ENCODE measurements at regions not wholly inside any gene's neighbourhood (a gene's known extent, or its start where the extent isn't known, plus 50 kb on each side); places are given as distances from the start of the nearest gene placed in this dataset.

DNA sequence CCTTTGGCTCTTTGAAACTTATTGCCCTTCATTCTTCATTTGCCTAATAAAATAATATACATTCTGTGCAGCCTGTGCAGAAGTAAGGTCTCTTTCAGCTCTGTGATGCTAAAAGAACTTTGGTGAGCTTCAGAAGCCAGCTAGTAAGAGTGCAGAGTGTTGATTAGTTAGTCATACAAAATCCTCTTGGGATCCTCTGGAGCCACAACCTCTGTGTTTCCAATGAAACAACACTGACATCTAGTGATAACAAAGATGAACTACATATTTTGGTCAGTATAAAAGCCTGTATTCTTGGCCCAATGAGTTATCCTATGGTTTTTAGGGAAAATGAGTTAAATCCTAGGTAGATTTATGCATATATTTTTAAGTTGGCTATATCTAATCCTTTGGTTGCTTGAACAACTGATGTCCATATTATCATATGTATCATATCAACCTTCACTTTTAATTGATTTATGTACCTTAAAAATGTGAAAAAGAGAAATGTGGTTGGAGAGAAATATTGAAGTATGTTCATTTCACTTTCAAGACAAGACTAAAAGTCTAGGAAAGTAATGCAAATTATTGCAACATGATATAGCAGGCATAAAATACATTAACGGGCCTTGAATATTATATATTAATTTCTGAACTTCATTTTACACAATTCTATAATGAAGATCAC lies 158.4 kb downstream of the KLHL28 start:
- H3K14ac ChIP-seq (ENCODE audit: low read length): no peak overlapping the region
- H2BK5ac ChIP-seq (ENCODE audit: low read depth, low read length, poor library complexity): no peak overlapping the region
- no peak overlapping the region for H2BK12ac ChIP-seq (ENCODE audit: low read length)
- DNase-seq: peak in 1 of 2 donors; percentile 81
- H4K8ac ChIP-seq (ENCODE audit: low read depth, low read length): no peak overlapping the region
- no peaks in the 10 kb centered on the region for H3K79me1 ChIP-seq (ENCODE audit: low read length)
- H3K27me3 ChIP-seq (ENCODE audit: insufficient read depth, low read length): no peaks in the 10 kb centered on the region
- H3K4me3 ChIP-seq (ENCODE audit: low read depth, low read length): no peak overlapping the region
- WGBS (ENCODE audit: extremely low coverage, insufficient coverage, insufficient read length): no CpG with 5 or more reads among the region's 1 CpG
- no peaks in the 10 kb centered on the region for H3K79me2 ChIP-seq (ENCODE audit: control insufficient read depth, insufficient read depth, low read length, poor library complexity)
- H3K4me1 ChIP-seq (ENCODE audit: control insufficient read depth in 1 of 2, insufficient read depth in 2 of 2, low read length in 2 of 2): no peaks in the 10 kb centered on the region
- H3K27ac ChIP-seq (ENCODE audit: low read depth, low read length): no peak overlapping the region
- no peak overlapping the region for H3K4ac ChIP-seq (ENCODE audit: low read depth, low read length)
- H4K91ac ChIP-seq (ENCODE audit: low read depth, low read length): no peak overlapping the region
- no peak overlapping the region for H2BK120ac ChIP-seq (ENCODE audit: insufficient read depth, low read length, poor library complexity)
- no peak overlapping the region for H2AK5ac ChIP-seq (ENCODE audit: low read length)
- H3K18ac ChIP-seq (ENCODE audit: low read length): no peak overlapping the region
- no peak overlapping the region for H3K23ac ChIP-seq (ENCODE audit: low read length)
- H2AFZ ChIP-seq (ENCODE audit: insufficient read depth, low read length, poor library complexity): no peak overlapping the region
- H3K9me3 ChIP-seq (ENCODE audit: insufficient read depth, low read depth, low read length): peaks cover 3% of the 10 kb centered on the region
- no peak overlapping the region for H3K4me2 ChIP-seq (ENCODE audit: low read length)
- no peak overlapping the region for H4K12ac ChIP-seq (ENCODE audit: low read depth, low read length)
- no peak overlapping the region for H3K9ac ChIP-seq (ENCODE audit: low read length)
- H3K36me3 ChIP-seq (ENCODE audit: control insufficient read depth in 1 of 2, insufficient read depth in 2 of 2, low read length in 2 of 2): no peaks in the 10 kb centered on the region

GRCh38 chr14:44798386-44799242 lies 163.1 kb downstream of the KLHL28 start:
- no peak overlapping the region for H3K23ac ChIP-seq (ENCODE audit: low read length)
- H3K9ac ChIP-seq (ENCODE audit: low read length): no peak overlapping the region
- no peaks in the 10 kb centered on the region for H3K27me3 ChIP-seq (ENCODE audit: insufficient read depth, low read length)
- H2AK5ac ChIP-seq (ENCODE audit: low read length): no peak overlapping the region
- no peak for DNase-seq
- H4K8ac ChIP-seq (ENCODE audit: low read depth, low read length): no peak overlapping the region
- peaks cover 3% of the 10 kb centered on the region for H3K9me3 ChIP-seq (ENCODE audit: insufficient read depth, low read depth, low read length)
- H2BK12ac ChIP-seq (ENCODE audit: low read length): no peak overlapping the region
- H3K79me1 ChIP-seq (ENCODE audit: low read length): no peaks in the 10 kb centered on the region
- WGBS (ENCODE audit: extremely low coverage, insufficient coverage, insufficient read length): no CpG with 5 or more reads among the region's 60 CpGs
- H3K4me3 ChIP-seq (ENCODE audit: low read depth, low read length): no peak overlapping the region
- H2BK120ac ChIP-seq (ENCODE audit: insufficient read depth, low read length, poor library complexity): no peak overlapping the region
- no peak overlapping the region for H4K91ac ChIP-seq (ENCODE audit: low read depth, low read length)
- H3K18ac ChIP-seq (ENCODE audit: low read length): no peak overlapping the region
- no peak overlapping the region for H3K4me2 ChIP-seq (ENCODE audit: low read length)
- no peak overlapping the region for H2AFZ ChIP-seq (ENCODE audit: insufficient read depth, low read length, poor library complexity)
- no peaks in the 10 kb centered on the region for H3K79me2 ChIP-seq (ENCODE audit: control insufficient read depth, insufficient read depth, low read length, poor library complexity)
- no peaks in the 10 kb centered on the region for H3K4me1 ChIP-seq (ENCODE audit: control insufficient read depth in 1 of 2, insufficient read depth in 2 of 2, low read length in 2 of 2)
- no peak overlapping the region for H3K27ac ChIP-seq (ENCODE audit: low read depth, low read length)
- H3K36me3 ChIP-seq (ENCODE audit: control insufficient read depth in 1 of 2, insufficient read depth in 2 of 2, low read length in 2 of 2): no peaks in the 10 kb centered on the region
- no peak overlapping the region for H4K12ac ChIP-seq (ENCODE audit: low read depth, low read length)
- H3K14ac ChIP-seq (ENCODE audit: low read length): no peak overlapping the region
- H2BK5ac ChIP-seq (ENCODE audit: low read depth, low read length, poor library complexity): no peak overlapping the region
- H3K4ac ChIP-seq (ENCODE audit: low read depth, low read length): no peak overlapping the region

- H3K36me3 ChIP-seq (ENCODE audit: control insufficient read depth in 1 of 2, insufficient read depth in 2 of 2, low read length in 2 of 2): no peaks in the 10 kb centered on the region
- H3K14ac ChIP-seq (ENCODE audit: low read length): no peak overlapping the region
- no peak overlapping the region for H2BK120ac ChIP-seq (ENCODE audit: insufficient read depth, low read length, poor library complexity)
- no peak overlapping the region for H2AFZ ChIP-seq (ENCODE audit: insufficient read depth, low read length, poor library complexity)
- no peak overlapping the region for H3K27ac ChIP-seq (ENCODE audit: low read depth, low read length)
- no peak overlapping the region for H3K4me2 ChIP-seq (ENCODE audit: low read length)
- H4K8ac ChIP-seq (ENCODE audit: low read depth, low read length): no peak overlapping the region
- no CpG with 5 or more reads among the region's 1 CpG for WGBS (ENCODE audit: extremely low coverage, insufficient coverage, insufficient read length)
- no peak overlapping the region for H3K18ac ChIP-seq (ENCODE audit: low read length)
- peak; percentile 3 to 40 for DNase-seq
- H3K27me3 ChIP-seq (ENCODE audit: insufficient read depth, low read length): no peaks in the 10 kb centered on the region
- H3K9ac ChIP-seq (ENCODE audit: low read length): no peak overlapping the region
- no peak overlapping the region for H2BK12ac ChIP-seq (ENCODE audit: low read length)
- H3K4ac ChIP-seq (ENCODE audit: low read depth, low read length): no peak overlapping the region
- no peak overlapping the region for H2BK5ac ChIP-seq (ENCODE audit: low read depth, low read length, poor library complexity)
- H2AK5ac ChIP-seq (ENCODE audit: low read length): no peak overlapping the region
- H4K91ac ChIP-seq (ENCODE audit: low read depth, low read length): no peak overlapping the region
- H3K23ac ChIP-seq (ENCODE audit: low read length): no peak overlapping the region
- no peaks in the 10 kb centered on the region for H3K4me1 ChIP-seq (ENCODE audit: control insufficient read depth in 1 of 2, insufficient read depth in 2 of 2, low read length in 2 of 2)
- H3K79me1 ChIP-seq (ENCODE audit: low read length): no peaks in the 10 kb centered on the region
- peaks cover 3% of the 10 kb centered on the region for H3K9me3 ChIP-seq (ENCODE audit: insufficient read depth, low read depth, low read length)
- no peaks in the 10 kb centered on the region for H3K79me2 ChIP-seq (ENCODE audit: control insufficient read depth, insufficient read depth, low read length, poor library complexity)
- H4K12ac ChIP-seq (ENCODE audit: low read depth, low read length): no peak overlapping the region
- no peak overlapping the region for H3K4me3 ChIP-seq (ENCODE audit: low read depth, low read length)
These were observed 166.0 kb downstream of the KLHL28 start for GRCh38 chr14:44795725-44796124.

DNA sequence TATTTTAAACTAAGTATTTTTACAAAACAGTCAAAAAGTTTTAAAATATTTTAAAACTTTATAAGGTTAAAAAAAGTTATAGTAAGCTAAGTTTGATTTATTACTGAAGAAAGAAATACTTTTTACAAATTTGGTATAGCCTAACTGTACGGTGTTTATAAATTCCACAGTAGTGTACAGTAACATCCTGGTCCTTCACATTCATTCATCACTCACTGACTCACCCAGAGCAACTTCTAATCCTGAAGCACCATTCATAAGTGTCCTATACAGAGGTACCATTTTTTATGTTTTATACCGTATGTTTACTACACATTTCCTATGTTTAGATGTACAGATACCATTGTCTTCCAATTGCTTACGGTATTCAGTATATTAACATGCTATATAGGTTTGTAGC lies 170.0 kb downstream of the KLHL28 start:
- DNase-seq: no peak
- Histone ChIP-seq H4K12ac (ENCODE audit: low read depth, low read length) (no peak overlapping the region), H3K27ac (ENCODE audit: low read depth, low read length) (no peak overlapping the region), H3K36me3 (ENCODE audit: control insufficient read depth in 1 of 2, insufficient read depth in 2 of 2, low read length in 2 of 2) (no peaks in the 10 kb centered on the region), H2AK5ac (ENCODE audit: low read length) (no peak overlapping the region), H3K4me3 (ENCODE audit: low read depth, low read length) (no peak overlapping the region), H3K23ac (ENCODE audit: low read length) (no peak overlapping the region), H3K4me1 (ENCODE audit: control insufficient read depth in 1 of 2, insufficient read depth in 2 of 2, low read length in 2 of 2) (no peaks in the 10 kb centered on the region), H4K8ac (ENCODE audit: low read depth, low read length) (no peak overlapping the region), H4K91ac (ENCODE audit: low read depth, low read length) (no peak overlapping the region), H3K27me3 (ENCODE audit: insufficient read depth, low read length) (no peaks in the 10 kb centered on the region), H3K79me2 (ENCODE audit: control insufficient read depth, insufficient read depth, low read length, poor library complexity) (no peaks in the 10 kb centered on the region), H3K4me2 (ENCODE audit: low read length) (no peak overlapping the region), H2BK12ac (ENCODE audit: low read length) (no peak overlapping the region), H3K9ac (ENCODE audit: low read length) (no peak overlapping the region), H2BK120ac (ENCODE audit: insufficient read depth, low read length, poor library complexity) (no peak overlapping the region), H3K4ac (ENCODE audit: low read depth, low read length) (no peak overlapping the region), H3K18ac (ENCODE audit: low read length) (no peak overlapping the region), H3K9me3 (ENCODE audit: insufficient read depth, low read depth, low read length) (no peaks in the 10 kb centered on the region), H3K14ac (ENCODE audit: low read length) (no peak overlapping the region), H2BK5ac (ENCODE audit: low read depth, low read length, poor library complexity) (no peak overlapping the region), H3K79me1 (ENCODE audit: low read length) (no peaks in the 10 kb centered on the region), H2AFZ (ENCODE audit: insufficient read depth, low read length, poor library complexity) (no peak overlapping the region)
- no CpG with 5 or more reads among the region's 3 CpGs for WGBS (ENCODE audit: extremely low coverage, insufficient coverage, insufficient read length)
